Skin epidermis (tissue), 12 donors: ENCODE measurements at regions not wholly inside any gene's neighbourhood (a gene's known extent, or its start where the extent isn't known, plus 50 kb on each side); places are given as distances from the start of the nearest gene placed in this dataset.

ENCODE experiments used
- H3K27ac ChIP-seq, 21 experiments: fragments of 200-600 bp; sonication (generic) in 11 of 21; one replicate each; pipeline ENCODE4 v1.5.0; 2020; ENCODE audit warnings: mild to moderate bottlenecking in 3 of 21, inconsistent platforms in 2 of 21, moderate library complexity in 2 of 21
- H3K4me3 ChIP-seq, 7 experiments: fragments of 200-600 bp; sonication (generic) in 2 of 7; one replicate each; pipeline ENCODE4 v1.5.0; 2020; ENCODE audit warnings: inconsistent platforms in 2 of 7, mild to moderate bottlenecking in 2 of 7, moderate library complexity in 1 of 7

DNA sequence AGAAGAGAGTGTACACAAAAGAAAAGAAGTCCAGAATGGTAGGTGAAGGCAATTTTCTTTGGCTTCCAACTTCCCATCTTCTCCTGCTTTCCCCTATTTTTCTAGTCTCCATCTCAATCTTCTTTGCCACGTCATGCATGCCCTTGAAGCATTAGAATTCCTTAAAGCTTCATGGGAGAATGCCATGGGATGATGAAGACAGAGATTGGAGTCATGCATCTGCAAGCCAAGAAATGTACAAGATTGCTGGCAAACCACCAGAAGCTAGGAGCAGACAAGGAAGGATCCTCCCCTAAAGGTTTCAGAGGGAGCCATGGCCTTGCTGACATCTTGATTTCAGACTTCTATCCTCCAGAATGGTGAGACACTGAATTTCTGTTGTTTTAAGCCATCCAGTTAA is 305.9 kb downstream of the HRH4 start:
- no peak overlapping the region for H3K4me3 ChIP-seq

GRCh38 chr18:24770311-24771024 is 310.0 kb downstream of the HRH4 start:
- Histone ChIP-seq H3K4me3 (no peak overlapping the region), H3K27ac (no peak overlapping the region)

More for the DNA sequence above, 305.9 kb downstream of the HRH4 start:
- no peak overlapping the region for H3K27ac ChIP-seq

GRCh38 chr18:24771300-24771699 is 310.9 kb downstream of the HRH4 start:
- Histone ChIP-seq H3K27ac (no peak overlapping the region), H3K4me3 (no peak overlapping the region)

DNA sequence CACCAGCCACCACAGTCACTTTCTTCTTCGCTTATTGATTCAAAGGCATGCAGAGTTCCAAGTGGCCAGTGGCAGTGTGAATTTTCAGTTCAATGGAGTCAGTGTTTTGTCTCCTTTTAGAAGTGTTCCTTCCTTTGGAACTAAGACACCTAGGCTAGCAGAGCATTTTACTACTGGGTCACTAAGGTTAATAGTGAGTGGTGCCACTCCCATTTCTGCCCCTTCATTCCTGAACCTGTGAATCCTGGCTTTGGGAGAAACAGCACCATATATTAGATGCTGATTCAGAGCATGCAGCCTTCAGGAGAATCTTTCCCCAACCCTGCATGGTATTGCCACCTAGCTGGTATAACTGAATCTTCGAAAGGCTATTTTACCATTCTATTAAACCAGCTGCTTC is 312.7 kb downstream of the HRH4 start:
- Histone ChIP-seq H3K27ac (no peak overlapping the region), H3K4me3 (no peak overlapping the region)

GRCh38 chr18:24776019-24776418 is 315.6 kb downstream of the HRH4 start:
- H3K27ac ChIP-seq = no peak overlapping the region
- H3K4me3 ChIP-seq = no peak overlapping the region

- H3K27ac ChIP-seq = no peak overlapping the region
- H3K4me3 ChIP-seq = no peak overlapping the region
These were observed 318.5 kb downstream of the HRH4 start for GRCh38 chr18:24778810-24779418.

GRCh38 chr18:24782566-24782965 is 322.1 kb downstream of the HRH4 start:
- H3K27ac ChIP-seq = no peak overlapping the region
- no peak overlapping the region for H3K4me3 ChIP-seq

GRCh38 chr18:24785019-24785418 is 324.6 kb downstream of the HRH4 start:
- no peak overlapping the region for H3K27ac ChIP-seq
- H3K4me3 ChIP-seq = no peak overlapping the region

- H3K4me3 ChIP-seq = no peak overlapping the region
- H3K27ac ChIP-seq = no peak overlapping the region
These were observed 325.6 kb downstream of the HRH4 start for GRCh38 chr18:24786027-24786426.

- Histone ChIP-seq H3K27ac (no peak overlapping the region), H3K4me3 (no peak overlapping the region)
These were observed 329.9 kb downstream of the HRH4 start for GRCh38 chr18:24790347-24790746.

GRCh38 chr18:24791751-24792545 is 331.5 kb downstream of the HRH4 start:
- Histone ChIP-seq H3K4me3 (no peak overlapping the region), H3K27ac (no peak overlapping the region)

GRCh38 chr18:24793742-24794141 is 333.3 kb downstream of the HRH4 start:
- H3K4me3 ChIP-seq = no peak overlapping the region
- no peak overlapping the region for H3K27ac ChIP-seq

DNA sequence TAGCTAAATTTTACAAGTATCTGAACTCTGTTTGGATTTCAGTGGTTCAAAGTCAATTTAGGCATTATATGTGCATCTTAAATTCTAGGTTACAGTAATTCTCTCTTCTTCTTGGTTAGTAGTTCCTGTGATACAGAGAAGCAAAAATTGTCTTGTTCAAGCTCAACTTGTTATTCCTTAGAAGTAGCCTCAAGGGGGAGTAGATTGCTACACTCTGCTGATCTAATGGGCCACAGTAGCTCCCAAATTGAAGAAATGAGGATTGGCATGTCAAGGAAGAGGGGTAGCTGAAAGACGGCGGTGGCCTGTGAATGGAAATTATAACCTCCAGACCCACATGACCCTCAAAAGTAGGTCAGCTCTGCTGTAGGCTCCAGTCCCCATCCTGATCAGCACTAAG is 334.7 kb downstream of the HRH4 start:
- Histone ChIP-seq H3K27ac (no peak overlapping the region), H3K4me3 (no peak overlapping the region)

DNA sequence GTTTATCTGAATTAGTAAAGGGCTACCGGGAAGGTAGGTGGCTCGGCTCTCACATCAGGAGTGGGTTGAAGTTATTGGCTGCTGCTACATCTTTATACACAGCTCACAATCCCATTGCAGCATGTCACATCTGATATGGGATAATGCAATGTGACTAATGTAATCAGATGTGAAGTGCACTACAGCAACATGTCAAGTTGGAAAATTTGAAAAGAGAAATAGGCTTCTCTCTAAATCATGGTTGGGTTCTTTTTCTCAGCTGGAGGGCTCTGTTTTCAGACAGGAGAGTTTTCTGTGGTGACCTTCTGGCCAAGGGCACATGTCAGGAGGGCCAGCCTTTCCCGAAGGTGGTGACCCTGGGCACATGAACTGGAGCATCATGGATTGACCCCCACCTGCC is 337.5 kb downstream of the HRH4 start:
- Histone ChIP-seq H3K4me3 (no peak overlapping the region), H3K27ac (no peak overlapping the region)

GRCh38 chr18:24799176-24799575 is 338.7 kb downstream of the HRH4 start:
- Histone ChIP-seq H3K27ac (no peak overlapping the region), H3K4me3 (no peak overlapping the region)

DNA sequence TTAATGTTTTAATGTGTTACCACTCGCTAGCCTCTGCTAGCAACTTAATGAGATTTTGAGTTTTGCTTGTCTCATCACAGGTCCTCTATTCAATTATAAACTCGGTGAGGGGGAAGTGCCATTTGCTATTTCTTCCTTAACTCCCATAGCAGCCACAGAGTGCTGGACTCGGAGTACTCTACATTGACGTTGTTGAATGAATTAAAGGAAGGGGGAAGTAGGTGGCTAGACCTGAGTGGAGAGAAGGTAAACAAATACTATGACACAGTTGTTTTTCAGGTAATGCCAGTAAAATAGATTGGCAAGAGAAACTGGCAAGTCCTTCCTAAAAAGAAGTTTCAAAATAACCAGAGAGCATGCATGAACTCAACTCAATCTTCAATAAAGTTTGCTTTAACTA is 339.3 kb downstream of the HRH4 start:
- H3K27ac ChIP-seq = no peak overlapping the region
- H3K4me3 ChIP-seq = no peak overlapping the region

DNA sequence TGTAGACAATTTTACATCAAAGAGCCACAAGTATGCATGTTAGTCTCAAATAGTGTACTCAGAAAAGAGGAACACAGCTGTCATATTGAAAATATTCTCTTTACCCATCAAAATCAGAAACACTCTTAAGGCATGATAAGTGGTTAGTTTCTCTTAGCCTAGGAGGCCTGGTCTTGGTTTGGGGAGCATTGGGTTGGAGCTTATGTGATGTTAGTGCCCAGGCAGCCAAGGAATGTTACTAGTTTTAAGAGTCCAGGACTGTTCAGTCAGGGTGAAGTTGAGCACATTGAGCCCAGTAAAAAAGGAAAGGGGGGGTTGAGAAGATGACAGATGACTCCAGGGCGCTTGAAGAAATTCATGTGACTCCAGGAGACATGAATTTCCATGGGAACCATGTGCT is 340.6 kb downstream of the HRH4 start:
- H3K27ac ChIP-seq = no peak overlapping the region
- no peak overlapping the region for H3K4me3 ChIP-seq

GRCh38 chr18:24802456-24802855 is 342.0 kb downstream of the HRH4 start:
- Histone ChIP-seq H3K4me3 (no peak overlapping the region), H3K27ac (no peak overlapping the region)

DNA sequence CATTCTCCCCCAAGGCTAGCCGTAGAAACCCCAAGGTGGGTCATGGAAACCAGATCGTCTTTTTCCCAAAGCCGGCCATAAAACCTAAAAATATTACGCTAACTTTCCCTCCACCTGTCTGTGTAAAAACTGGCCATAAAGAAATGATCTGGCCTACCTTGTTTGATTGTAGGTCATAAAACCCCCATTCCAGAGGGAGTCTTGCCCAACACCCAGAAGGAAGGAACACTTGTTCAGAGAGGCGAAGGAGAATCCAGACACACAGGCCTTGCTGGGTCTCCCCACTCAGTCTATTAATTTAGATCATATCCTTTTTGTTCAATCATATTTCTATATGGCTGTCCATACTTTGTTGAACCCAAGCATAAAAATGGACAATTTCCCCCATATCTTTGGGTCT is 344.7 kb downstream of the HRH4 start:
- no peak overlapping the region for H3K4me3 ChIP-seq
- no peak overlapping the region for H3K27ac ChIP-seq

DNA sequence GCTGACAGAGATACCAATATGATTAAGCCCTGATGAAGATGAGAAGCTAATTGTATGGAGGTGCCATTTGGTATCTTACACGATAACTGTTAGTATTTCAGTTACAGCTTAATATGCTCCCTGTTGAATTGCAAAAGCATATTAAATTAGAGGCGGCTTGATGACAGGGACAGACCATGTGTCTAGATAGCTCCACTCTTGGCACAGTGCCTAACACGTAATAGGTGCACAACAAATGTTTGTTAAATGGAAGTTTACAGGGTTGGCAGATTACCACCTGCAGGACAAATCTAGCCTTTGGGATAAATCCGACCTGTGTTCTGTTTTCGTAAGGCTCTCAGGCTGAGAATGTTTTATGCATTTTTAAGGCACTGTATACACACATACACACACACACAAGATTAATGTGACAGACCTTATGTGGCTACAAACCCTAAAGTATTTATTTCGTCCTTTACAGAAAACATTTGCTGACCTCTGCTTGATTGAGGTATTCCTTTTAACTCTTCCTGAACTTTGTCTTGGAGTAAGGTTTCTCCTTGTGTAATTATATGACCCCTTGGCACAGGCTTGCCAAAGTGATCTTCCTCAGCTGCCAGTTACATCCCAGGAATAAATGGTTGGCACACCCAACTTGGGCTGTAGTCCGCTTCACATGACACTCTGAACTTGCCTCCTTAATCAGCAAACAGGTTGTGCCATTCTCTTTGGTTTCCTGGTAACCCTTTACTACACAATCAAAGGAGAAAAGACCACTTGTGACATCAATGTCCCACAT is 348.9 kb downstream of the HRH4 start:
- H3K4me3 ChIP-seq = no peak overlapping the region
- H3K27ac ChIP-seq = no peak overlapping the region
